H9 (cell line): ENCODE measurements at regions not wholly inside any gene's neighbourhood (a gene's known extent, or its start where the extent isn't known, plus 50 kb on each side); places are given as distances from the start of the nearest gene placed in this dataset.

ENCODE experiments used
- DNase-seq: peaks from one replicate; pipeline ENCODE4 v3.0.0-alpha.2; 2017
- H2AFZ ChIP-seq: one replicate; pipeline ENCODE4 v1.6.1; 2013; ENCODE audit warnings: mild to moderate bottlenecking, low read length, control low read depth, moderate library complexity
- H2AK5ac ChIP-seq: 2 replicates; pipeline ENCODE4 v1.6.1; 2013; ENCODE audit warnings: low read length, control low read depth, mixed read lengths; ENCODE audit not compliant: insufficient read length
- H2BK120ac ChIP-seq: one replicate; pipeline ENCODE4 v1.6.1; 2013; ENCODE audit warnings: low read depth, mild to moderate bottlenecking, low read length, control low read depth, inconsistent platforms; ENCODE audit not compliant: poor library complexity, severe bottlenecking
- H2BK12ac ChIP-seq: 2 replicates; pipeline ENCODE4 v1.6.1; 2013; ENCODE audit warnings: low read length, control low read depth, mixed read lengths, low read depth; ENCODE audit not compliant: insufficient read length
- H2BK15ac ChIP-seq: 2 replicates; pipeline ENCODE4 v1.6.1; 2013; ENCODE audit warnings: low read depth, low read length, control low read depth
- H2BK20ac ChIP-seq: one replicate; pipeline ENCODE4 v1.6.1; 2013; ENCODE audit warnings: low read depth, mild to moderate bottlenecking, low read length, control low read depth, inconsistent platforms; ENCODE audit not compliant: poor library complexity, severe bottlenecking
- H2BK5ac ChIP-seq: 2 replicates; pipeline ENCODE4 v1.6.1; 2013; ENCODE audit warnings: low read length, control low read depth, mixed read lengths; ENCODE audit not compliant: insufficient read length
- H3K14ac ChIP-seq: 2 replicates; pipeline ENCODE4 v1.6.1; 2013; ENCODE audit warnings: low read length, control low read depth; ENCODE audit not compliant: insufficient read depth
- H3K18ac ChIP-seq: 2 replicates; pipeline ENCODE4 v1.6.1; 2013; ENCODE audit warnings: low read depth, mild to moderate bottlenecking, mixed read lengths, low read length, control low read depth; ENCODE audit not compliant: insufficient read length
- H3K23ac ChIP-seq: 2 replicates; pipeline ENCODE4 v1.6.1; 2013; ENCODE audit warnings: low read length, control low read depth, mixed read lengths, low read depth; ENCODE audit not compliant: insufficient read length
- H3K23me2 ChIP-seq: 2 replicates; pipeline ENCODE4 v1.6.1; 2013; ENCODE audit warnings: low read depth, mild to moderate bottlenecking, mixed read lengths, low read length, control low read depth; ENCODE audit not compliant: insufficient read length, poor library complexity, severe bottlenecking
- H3K27ac ChIP-seq: 2 replicates; pipeline ENCODE4 v1.5.1; 2013; ENCODE audit warnings: low read length, control low read depth, mixed read lengths, low read depth; ENCODE audit not compliant: insufficient read length
- H3K27me3 ChIP-seq: 2 replicates; pipeline ENCODE4 v1.6.1; 2013; ENCODE audit warnings: low read length, control low read depth, inconsistent platforms; ENCODE audit not compliant: insufficient read depth
- H3K4ac ChIP-seq: 2 replicates; pipeline ENCODE4 v1.6.1; 2013; ENCODE audit warnings: low read depth, mild to moderate bottlenecking, control low read depth, inconsistent platforms, low read length, moderate library complexity
- H3K4me1 ChIP-seq: 2 replicates; pipeline ENCODE4 v1.6.1; 2013; ENCODE audit warnings: low read length, control low read depth, inconsistent platforms; ENCODE audit not compliant: insufficient read depth
- H3K4me2 ChIP-seq: 2 replicates; pipeline ENCODE4 v1.6.1; 2013; ENCODE audit warnings: low read length, control low read depth, mixed read lengths; ENCODE audit not compliant: insufficient read length, insufficient read depth
- H3K56ac ChIP-seq: 2 replicates; pipeline ENCODE4 v1.6.1; 2013; ENCODE audit warnings: low read depth, mild to moderate bottlenecking, mixed read lengths, low read length, control low read depth; ENCODE audit not compliant: insufficient read length
- H3K79me1 ChIP-seq: 2 replicates; pipeline ENCODE4 v1.6.1; 2013; ENCODE audit warnings: low read depth, mild to moderate bottlenecking, moderate library complexity, low read length, control low read depth, inconsistent platforms; ENCODE audit not compliant: insufficient read depth, poor library complexity, severe bottlenecking
- H3K79me2 ChIP-seq: 2 replicates; pipeline ENCODE4 v1.6.1; 2013; ENCODE audit warnings: low read length, control low read depth, inconsistent platforms; ENCODE audit not compliant: insufficient read depth
- H3K9ac ChIP-seq: 2 replicates; pipeline ENCODE4 v1.6.1; 2013; ENCODE audit warnings: low read length, control low read depth, mixed read lengths; ENCODE audit not compliant: insufficient read length; ENCODE audit errors: extremely low read depth
- H3K9me3 ChIP-seq: one replicate; pipeline ENCODE4 v1.6.1; 2013; ENCODE audit warnings: low read depth, low read length, inconsistent platforms; ENCODE audit not compliant: control insufficient read depth
- H3T11ph ChIP-seq: one replicate; pipeline ENCODE4 v1.6.1; 2013; ENCODE audit warnings: mild to moderate bottlenecking, low read length, control low read depth, inconsistent platforms
- H4K20me1 ChIP-seq: one replicate; pipeline ENCODE4 v1.6.1; 2013; ENCODE audit not compliant: control insufficient read depth, insufficient read length, insufficient read depth
- H4K5ac ChIP-seq: 2 replicates; pipeline ENCODE4 v1.6.1; 2013; ENCODE audit warnings: low read depth, mild to moderate bottlenecking, mixed read lengths, low read length, control low read depth; ENCODE audit not compliant: insufficient read length
- H4K8ac ChIP-seq: replicated peaks from 2 replicates; pipeline ENCODE4 v1.6.1; 2013; ENCODE audit warnings: low read length, control low read depth, mixed read lengths, low read depth; ENCODE audit not compliant: insufficient read length
- H4K91ac ChIP-seq: 2 replicates; pipeline ENCODE4 v1.6.1; 2013; ENCODE audit warnings: low read depth, mild to moderate bottlenecking, moderate library complexity, mixed read lengths, low read length, control low read depth; ENCODE audit not compliant: insufficient read length
- H3K27ac Mint-ChIP-seq, 3 experiments: 2 replicates in 2 of 3; 3 replicates in 1 of 3; pipeline ENCODE4 v1.8.0; 2020 to 2021; ENCODE audit warnings: mixed read lengths in 3 of 3, mild to moderate bottlenecking in 1 of 3, moderate library complexity in 1 of 3
- H3K27me3 Mint-ChIP-seq: 2 replicates; pipeline ENCODE4 v1.8.0; 2021; ENCODE audit warnings: low read depth, mild to moderate bottlenecking, moderate library complexity, mixed read lengths
- H3K36me3 Mint-ChIP-seq, 3 experiments: 2 replicates in 2 of 3; 3 replicates in 1 of 3; pipeline ENCODE4 v1.8.0; 2020 to 2021; ENCODE audit warnings: low read depth in 3 of 3, mixed read lengths in 3 of 3; ENCODE audit not compliant: insufficient read depth in 1 of 3
- H3K4me1 Mint-ChIP-seq, 2 experiments: 2 replicates each; pipeline ENCODE4 v1.8.0; 2020; ENCODE audit warnings: mixed read lengths in 2 of 2
- H3K4me3 Mint-ChIP-seq, 2 experiments: 2 replicates in 1 of 2; 3 replicates in 1 of 2; pipeline ENCODE4 v1.8.0; 2020 to 2021; ENCODE audit warnings: mild to moderate bottlenecking in 2 of 2, mixed read lengths in 2 of 2, moderate library complexity in 1 of 2
- H3K9me3 Mint-ChIP-seq, 2 experiments: 2 replicates in 1 of 2; 3 replicates in 1 of 2; pipeline ENCODE4 v1.8.0; 2020; ENCODE audit warnings: mild to moderate bottlenecking in 2 of 2, mixed read lengths in 2 of 2, moderate library complexity in 1 of 2
- CTCF ChIP-seq: fragments of 200-600 bp; sonication (generic); conservative IDR thresholded peaks from 3 replicates; pipeline ENCODE4 v1.8.0; 2021; ENCODE audit warnings: antibody characterized with exemption, mild to moderate bottlenecking
- WGBS: extraction: QIAGEN DNeasy Blood & Tissue Kit; methylation state at CpG from one replicate; pipeline ENCODE4 v1.1.7; 2013; ENCODE audit warnings: missing lambda C conversion rate, low lambda C conversion rate, mixed read lengths; ENCODE audit not compliant: insufficient read length; ENCODE audit errors: extremely low coverage; 5-methylcytosine and 5-hydroxymethylcytosine counted together

- Histone ChIP-seq H3K23ac (no peak overlapping the region), H3K27ac (no peak overlapping the region), H3K79me1 (no peaks in the 10 kb centered on the region), H2AK5ac (no peak overlapping the region), H3K4me1 (no peaks in the 10 kb centered on the region), H3K56ac (no peak overlapping the region), H4K91ac (no peak overlapping the region), H2BK20ac (no peak overlapping the region), H3T11ph (no peak overlapping the region), H3K23me2 (no peaks in the 10 kb centered on the region), H3K79me2 (no peaks in the 10 kb centered on the region), H3K4me2 (no peak overlapping the region), H4K20me1 (no peaks in the 10 kb centered on the region), H3K9me3 (no peaks in the 10 kb centered on the region), H3K4ac (no peak overlapping the region), H3K18ac (no peak overlapping the region), H2AFZ (no peak overlapping the region), H2BK5ac (no peak overlapping the region), H3K14ac (no peak overlapping the region), H2BK12ac (no peak overlapping the region), H2BK120ac (no peak overlapping the region), H4K5ac (no peak overlapping the region), H3K9ac (no peak overlapping the region), H4K8ac (no peak overlapping the region), H2BK15ac (no peak overlapping the region), H3K27me3 (no peaks in the 10 kb centered on the region)
- H3K4me1 Mint-ChIP-seq = peaks cover 0 to 2% of the 10 kb centered on the region in 2 experiments; a peak in 1 of 4 replicates
- TF ChIP-seq CTCF = no peak
- H3K27ac Mint-ChIP-seq = no peak overlapping the region
- H3K4me3 Mint-ChIP-seq = no peak overlapping the region
- H3K27me3 Mint-ChIP-seq = no peaks in the 10 kb centered on the region
- peaks cover 3 to 5% of the 10 kb centered on the region in 2 experiments; a peak in 2 of 5 replicates for H3K9me3 Mint-ChIP-seq
- H3K36me3 Mint-ChIP-seq = no peaks in the 10 kb centered on the region; a peak in 1 of 7 replicates
- DNase-seq = no peak
- 100% methylated on average over 1 of the region's 7 CpGs for WGBS
Measured at GRCh38 chr2:37571587-37572136, 99.8 kb downstream of the CDC42EP3 start.
